ENCODE measurements at regions not wholly inside any gene's neighbourhood (a gene's known extent, or its start where the extent isn't known, plus 50 kb on each side); places are given as distances from the start of the nearest gene placed in this dataset.
"Not testable (repeated sequence)": the region's sequence is repeated elsewhere in the genome, so short reads cannot be mapped to it uniquely, and the experiment has no call there.

GRCh38 chr14:25431211-25432076 lies 381.5 kb upstream of the STXBP6 start:
- no peak for DNase-seq

GRCh38 chr14:25430808-25431207 lies 380.9 kb upstream of the STXBP6 start:
- no peak for DNase-seq

- DNase-seq: no peak
Observed at GRCh38 chr14:25412998-25413397, 363.1 kb upstream of the STXBP6 start.

GRCh38 chr14:25411781-25412757 lies 362.1 kb upstream of the STXBP6 start:
- peak; percentile 45 for DNase-seq

- no peak for DNase-seq
Observed at GRCh38 chr14:25406818-25407217, 356.9 kb upstream of the STXBP6 start.

- peak; percentile 92 for DNase-seq
Observed at GRCh38 chr14:25400607-25401206, 350.8 kb upstream of the STXBP6 start.

- no peak for DNase-seq
Observed at GRCh38 chr14:25396128-25396527, 346.2 kb upstream of the STXBP6 start.

GRCh38 chr14:25394791-25395391 lies 344.9 kb upstream of the STXBP6 start:
- no peak for DNase-seq

- DNase-seq: no peak
Observed at GRCh38 chr14:25394356-25394755, 344.4 kb upstream of the STXBP6 start.

GRCh38 chr14:25389948-25390347 lies 340.0 kb upstream of the STXBP6 start:
- DNase-seq: no peak

GRCh38 chr14:25381498-25381897 lies 331.6 kb upstream of the STXBP6 start:
- DNase-seq: no peak

GRCh38 chr14:25375639-25376038 lies 325.7 kb upstream of the STXBP6 start:
- no peak for DNase-seq

GRCh38 chr14:25371068-25371467 lies 321.1 kb upstream of the STXBP6 start:
- no peak for DNase-seq

- not testable (repeated sequence) for DNase-seq
Observed at GRCh38 chr14:25370057-25370456, 320.1 kb upstream of the STXBP6 start.

- DNase-seq: no peak
Observed at GRCh38 chr14:25358330-25358729, 308.4 kb upstream of the STXBP6 start.

- no peak for DNase-seq
Observed at GRCh38 chr14:25351269-25351668, 301.3 kb upstream of the STXBP6 start.

- DNase-seq: no peak
Observed at GRCh38 chr14:25350802-25351201, 300.9 kb upstream of the STXBP6 start.

- DNase-seq: no peak
Observed at GRCh38 chr14:25350021-25350420, 300.1 kb upstream of the STXBP6 start.

- DNase-seq: no peak
Observed at GRCh38 chr14:25349269-25349668, 299.3 kb upstream of the STXBP6 start.

GRCh38 chr14:25340882-25341281 lies 290.9 kb upstream of the STXBP6 start:
- no peak for DNase-seq

- no peak for DNase-seq
Observed at GRCh38 chr14:25322784-25323183, 272.8 kb upstream of the STXBP6 start.

- not testable (repeated sequence) for DNase-seq
Observed at GRCh38 chr14:25316007-25316406, 266.1 kb upstream of the STXBP6 start.

GRCh38 chr14:25308244-25308643 lies 258.3 kb upstream of the STXBP6 start:
- no peak for DNase-seq
